Tibial nerve (tissue), 4 donors: ENCODE measurements at regions not wholly inside any gene's neighbourhood (a gene's known extent, or its start where the extent isn't known, plus 50 kb on each side); places are given as distances from the start of the nearest gene placed in this dataset.

Experiments used
- CTCF ChIP-seq, 5 experiments: fragments of 200-600 bp in 3 of 5; fragments of 450-650 bp in 2 of 5; sonication (generic) in 3 of 5; IDR thresholded peaks; one replicate each; pipeline ENCODE4 v1.5.1; 2016 to 2019; ENCODE audit warnings: antibody characterized with exemption in 5 of 5, mild to moderate bottlenecking in 3 of 5, moderate library complexity in 2 of 5
- EP300 ChIP-seq, 2 donors: sonication (generic); formaldehyde crosslinking; IDR thresholded peaks; one replicate each; pipeline ENCODE4 v1.6.1; 2017; ENCODE audit warnings: antibody characterized with exemption in 2 of 2, mild to moderate bottlenecking in 1 of 2
- POLR2A ChIP-seq, 2 donors: fragments of 450-650 bp; IDR thresholded peaks; one replicate each; pipeline ENCODE4 v1.6.1; 2017; ENCODE audit warnings: antibody characterized with exemption in 2 of 2, mild to moderate bottlenecking in 2 of 2, moderate library complexity in 2 of 2

- TF ChIP-seq POLR2A (IDR thresholded peaks at IDR 0.05) = no peak
- TF ChIP-seq CTCF (IDR thresholded peaks at IDR 0.05) = no peak
- no peak for TF ChIP-seq EP300 (IDR thresholded peaks at IDR 0.05)
Measured at GRCh38 chr13:40498461-40498860, 168.0 kb downstream of the FOXO1 start.
